ENCODE measurements at regions not wholly inside any gene's neighbourhood (a gene's known extent, or its start where the extent isn't known, plus 50 kb on each side); places are given as distances from the start of the nearest gene placed in this dataset.

- TF ChIP-seq NR2F2 (IDR thresholded peaks at IDR 0.05) (no peak), CTCF (IDR thresholded peaks at IDR 0.05; ENCODE audit: low read depth, low read length, missing input control) (no peak)
Observed at GRCh38 chr10:61081301-61081700, 137.3 kb upstream of the RHOBTB1 start.

Data from liver (tissue), 3 donors.